Left colon (tissue), 2 donors: ENCODE measurements at regions not wholly inside any gene's neighbourhood (a gene's known extent, or its start where the extent isn't known, plus 50 kb on each side); places are given as distances from the start of the nearest gene placed in this dataset.
"Not testable (repeated sequence)": the region's sequence is repeated elsewhere in the genome, so short reads cannot be mapped to it uniquely, and the experiment has no call there.

Source experiments
- ATAC-seq: fragments of 200-7000 bp; cut with Tn5 transposase; one replicate; pipeline ENCODE4 v1.9.1; 2020; ENCODE audit warnings: mild to moderate bottlenecking, moderate library complexity
- DNase-seq, 2 donors: peaks; one replicate each; pipeline ENCODE4 v3.0.0-alpha.2; 2020
- intact Hi-C, 2 donors: fragments of 100-400 bp; cut with DNase I in 1 of 2; cut with micrococcal nuclease in 1 of 2; formaldehyde crosslinking; loops; one replicate each; pipeline versions ENCODE4 v1.11.2 to v1.14.0; 2022; cut with DNase I, micrococcal nuclease
- donor health status: DM: no; HTN: no; CAD: no.
- donor health status: DM: yes; HTN: yes; CAD: no.

GRCh38 chr1:147103416-147104155, 68.7 kb downstream of the PRKAB2 start:
- intact Hi-C loops, ATAC-seq, DNase-seq: not testable (repeated sequence)

DNA sequence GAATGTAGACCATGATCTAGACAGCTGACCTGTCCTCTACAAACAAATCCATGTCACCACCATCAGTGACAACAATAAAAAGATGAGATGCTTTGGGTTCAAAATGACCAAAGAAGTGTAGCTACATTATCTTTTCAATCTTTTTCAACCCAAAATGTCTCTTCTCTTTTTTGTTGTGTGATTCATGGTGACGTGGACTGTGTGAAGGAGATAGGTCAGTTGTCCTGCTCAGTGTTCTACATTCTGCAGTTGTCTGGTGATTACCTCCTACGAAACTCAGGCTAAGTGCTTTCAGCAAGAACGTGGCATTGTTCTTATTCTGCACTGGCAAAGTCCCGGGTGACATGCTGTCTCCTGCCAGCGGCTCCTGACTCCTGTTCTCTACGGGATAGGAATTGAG, 73.1 kb downstream of the PRKAB2 start:
- intact Hi-C loops, result no loop called here

DNA sequence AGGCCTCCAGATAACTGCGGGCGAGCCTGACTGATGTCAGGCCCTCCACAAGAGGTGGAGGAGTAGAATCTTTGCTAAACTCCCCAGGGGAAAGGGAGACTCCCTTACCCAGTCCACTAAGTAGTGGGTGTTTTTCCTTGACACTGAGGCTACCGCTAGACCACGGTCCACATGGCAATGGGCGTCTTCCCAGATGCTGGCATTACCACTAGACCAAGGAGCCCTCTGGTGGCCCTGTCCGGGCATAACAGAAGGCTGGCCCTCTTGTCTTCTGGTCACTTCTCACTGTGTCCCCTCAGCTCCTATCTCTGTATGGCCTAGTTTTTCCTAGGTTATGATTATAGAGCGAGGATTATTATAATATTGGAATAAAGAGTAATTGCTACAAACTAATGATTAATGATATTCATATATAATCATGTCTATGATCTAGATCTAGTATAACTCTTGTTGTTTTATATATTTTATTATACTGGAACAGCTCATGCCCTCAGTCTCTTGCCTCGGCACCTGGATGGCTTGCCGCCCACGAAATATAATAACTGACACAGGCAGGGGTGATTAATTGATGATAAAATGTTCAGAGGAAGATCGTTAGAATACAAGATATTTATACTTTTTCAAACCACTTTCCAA, 73.8 kb downstream of the PRKAB2 start:
- DNase-seq, result peak in 1 of 2 donors; percentile 42

More for the DNA sequence above, 73.1 kb downstream of the PRKAB2 start:
- DNase-seq (no peak), ATAC-seq (no peak)

GRCh38 chr1:147095691-147096090, 76.6 kb downstream of the PRKAB2 start:
- DNase-seq, result no peak
- intact Hi-C loops, result no loop called here

More for the DNA sequence above, 73.8 kb downstream of the PRKAB2 start:
- ATAC-seq, intact Hi-C loops: not testable (repeated sequence)

GRCh38 chr1:147091801-147092200, 80.5 kb downstream of the PRKAB2 start:
- intact Hi-C loops, result no loop called here

More at GRCh38 chr1:147095691-147096090, 76.6 kb downstream of the PRKAB2 start:
- ATAC-seq, result no peak

GRCh38 chr1:147089457-147089856, 82.8 kb downstream of the PRKAB2 start:
- intact Hi-C loops, result no loop called here
- ATAC-seq (no peak), DNase-seq (no peak)

More at GRCh38 chr1:147091801-147092200, 80.5 kb downstream of the PRKAB2 start:
- DNase-seq, result no peak
- ATAC-seq, result no peak

GRCh38 chr1:147086129-147086528, 86.1 kb downstream of the PRKAB2 start:
- DNase-seq (no peak), ATAC-seq (no peak)
- intact Hi-C loops, result no loop called here

DNA sequence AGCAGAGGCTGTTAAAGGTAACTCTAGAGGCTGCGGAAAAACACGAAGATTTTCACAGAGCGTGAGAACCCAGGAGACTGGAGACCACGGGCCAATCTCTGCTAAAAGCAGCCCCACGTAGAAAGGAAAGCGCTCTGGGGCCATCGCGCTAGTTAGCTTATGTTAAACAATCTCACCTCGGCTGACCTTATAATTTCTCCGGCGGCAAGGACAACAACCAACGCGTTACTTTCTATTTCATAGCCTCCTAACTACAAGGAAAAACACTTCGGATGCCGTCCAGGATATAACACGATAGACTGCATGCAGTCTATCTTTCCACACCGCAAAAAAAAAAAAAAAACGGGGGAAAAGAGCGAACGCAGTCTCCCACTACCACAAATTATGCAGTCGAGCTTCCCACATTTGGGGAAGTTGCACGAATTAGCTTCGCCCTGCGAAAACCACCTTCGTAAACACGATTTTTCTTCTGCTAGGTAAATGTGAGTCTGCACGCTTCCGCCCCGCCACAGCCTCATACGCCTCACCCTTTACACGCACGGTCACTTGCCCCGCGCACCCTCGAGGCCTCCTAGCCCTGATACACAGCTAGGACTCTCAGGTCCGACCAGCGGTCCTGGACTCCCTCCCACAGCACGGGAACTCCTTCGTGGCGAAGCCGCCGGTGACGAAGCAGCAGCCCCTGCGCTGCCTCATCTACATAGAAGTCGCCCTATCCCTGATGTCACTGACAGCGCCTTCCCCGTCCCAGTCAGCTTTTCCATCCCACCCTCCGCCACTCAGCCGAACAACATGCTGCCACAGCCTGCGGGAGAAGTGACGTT, 87.8 kb downstream of the PRKAB2 start:
- intact Hi-C loops, result no loop called here
- DNase-seq (peak; percentile 67 to 70), ATAC-seq (peak; percentile 88)

DNA sequence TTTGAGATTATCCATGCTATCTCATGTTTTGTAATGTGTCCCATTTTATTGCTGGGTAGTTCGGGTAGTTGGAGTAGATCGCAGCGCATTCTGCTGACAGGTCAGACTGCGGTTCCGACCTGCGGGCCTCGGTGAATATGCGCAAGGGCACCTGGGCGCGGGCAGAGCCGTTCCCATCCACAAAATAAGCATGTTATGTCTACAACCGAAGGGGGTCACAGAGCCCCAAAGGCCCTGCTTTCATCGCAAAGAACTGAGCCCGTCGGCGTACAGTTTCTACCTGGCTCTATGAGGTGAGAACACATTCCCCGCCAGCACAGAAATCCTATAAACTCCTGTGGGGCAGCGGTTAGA, 88.4 kb downstream of the PRKAB2 start:
- ATAC-seq (peak; percentile 46), DNase-seq (no peak)
- intact Hi-C loops, result no loop called here

DNA sequence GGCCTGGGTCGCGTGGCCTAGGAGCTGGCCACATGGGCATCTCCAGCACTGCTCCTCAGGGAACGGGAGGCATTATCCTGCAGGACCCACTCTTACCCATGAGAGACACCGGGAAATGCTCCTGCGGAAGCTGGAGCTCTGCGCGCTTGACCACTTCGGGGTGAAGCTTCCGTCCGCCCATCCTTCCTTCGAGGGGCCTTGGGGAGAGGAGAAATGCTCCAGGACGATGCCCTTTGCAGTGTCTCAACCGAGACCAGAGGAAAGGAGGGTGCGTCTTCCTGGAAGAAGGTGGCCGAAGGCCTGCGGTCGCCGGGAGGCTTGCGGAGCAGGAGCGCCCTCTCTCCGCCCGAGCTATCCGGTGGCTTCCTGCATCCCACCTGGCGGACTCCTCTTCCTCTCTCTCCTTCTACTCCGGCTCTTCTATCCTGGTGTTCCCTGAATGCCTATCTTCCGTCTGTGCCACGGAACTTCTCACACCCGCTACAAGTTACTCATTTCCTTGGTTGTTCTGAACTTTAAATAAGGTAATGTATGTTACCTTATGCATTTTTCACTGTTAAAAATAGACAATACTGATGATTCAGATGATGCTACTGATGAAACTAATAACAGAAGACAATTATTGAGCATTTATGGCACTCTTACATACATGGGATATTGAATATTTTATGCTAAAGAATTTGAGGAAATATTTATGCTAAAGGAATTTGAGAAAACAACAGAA, 91.4 kb downstream of the PRKAB2 start:
- DNase-seq (no peak), ATAC-seq (no peak)
- intact Hi-C loops, result no loop called here

DNA sequence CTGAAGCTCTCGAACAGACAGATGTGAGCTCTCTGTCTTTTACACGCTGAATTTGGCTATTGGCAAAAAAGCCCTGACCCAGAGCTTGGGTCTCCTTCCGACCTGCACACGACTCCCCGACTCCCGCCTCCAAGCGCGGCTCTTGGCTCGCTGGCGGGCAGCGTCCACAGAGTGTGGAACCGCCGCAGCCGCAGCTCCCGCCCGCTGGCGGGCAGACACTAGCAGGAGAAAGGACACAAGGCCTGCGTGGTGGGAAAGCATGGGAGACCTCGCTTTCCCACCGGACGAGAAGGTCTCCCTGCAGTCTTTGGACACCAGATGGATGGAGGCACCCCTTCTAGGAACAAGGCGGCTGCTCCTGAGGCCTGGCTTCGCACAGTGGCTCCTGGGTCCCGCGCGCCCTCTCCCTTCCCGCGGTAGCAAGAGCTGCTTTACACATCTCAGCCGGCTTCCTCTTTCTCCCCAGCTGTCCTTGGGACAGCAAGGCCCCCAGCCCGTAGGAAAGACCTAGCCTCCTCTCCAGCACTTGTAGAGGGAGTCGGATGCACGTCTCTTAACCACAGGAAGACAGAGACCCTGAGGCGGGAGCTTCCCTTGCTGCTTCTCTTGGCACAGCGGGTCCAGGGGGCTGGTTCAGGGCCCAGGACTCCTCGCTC, 92.1 kb downstream of the PRKAB2 start:
- DNase-seq (no peak), ATAC-seq (no peak)
- intact Hi-C loops, result no loop called here

DNA sequence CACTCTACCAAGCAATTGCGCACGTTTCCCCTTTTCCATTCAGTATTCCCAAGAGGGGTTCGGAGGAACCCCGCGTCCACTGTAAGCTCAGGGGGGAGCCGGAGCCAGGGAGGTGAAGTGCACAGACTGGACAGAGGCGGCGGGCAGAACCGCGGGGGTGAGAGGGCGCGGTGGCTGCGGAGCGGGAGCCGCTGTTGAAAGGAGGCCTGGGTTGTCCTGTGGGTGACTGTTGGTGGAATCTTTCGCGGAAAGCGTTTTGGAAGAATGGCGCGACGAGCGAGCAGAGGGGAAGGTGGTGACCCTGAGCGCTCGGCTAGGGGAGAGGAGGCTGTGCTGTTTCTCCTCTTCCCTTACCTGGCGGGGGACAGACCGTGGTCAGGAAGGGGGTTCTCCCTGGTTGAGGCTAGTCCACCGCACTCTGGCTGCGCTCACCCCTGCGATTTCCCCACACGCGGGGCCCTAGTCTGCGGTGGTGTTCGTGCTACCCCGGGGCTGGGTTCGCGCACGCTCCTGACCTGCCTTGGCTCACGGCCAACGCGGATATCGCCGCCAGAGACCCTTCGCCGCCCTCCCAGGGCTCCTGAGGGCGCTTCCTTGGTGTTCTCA, 92.8 kb downstream of the PRKAB2 start:
- ATAC-seq, result no peak
- DNase-seq, result no peak
- intact Hi-C loops, result no loop called here

- no peak for DNase-seq
- no peak for ATAC-seq
- intact Hi-C loops, result no loop called here
Measured at GRCh38 chr1:147078606-147079399, 93.5 kb downstream of the PRKAB2 start.

DNA sequence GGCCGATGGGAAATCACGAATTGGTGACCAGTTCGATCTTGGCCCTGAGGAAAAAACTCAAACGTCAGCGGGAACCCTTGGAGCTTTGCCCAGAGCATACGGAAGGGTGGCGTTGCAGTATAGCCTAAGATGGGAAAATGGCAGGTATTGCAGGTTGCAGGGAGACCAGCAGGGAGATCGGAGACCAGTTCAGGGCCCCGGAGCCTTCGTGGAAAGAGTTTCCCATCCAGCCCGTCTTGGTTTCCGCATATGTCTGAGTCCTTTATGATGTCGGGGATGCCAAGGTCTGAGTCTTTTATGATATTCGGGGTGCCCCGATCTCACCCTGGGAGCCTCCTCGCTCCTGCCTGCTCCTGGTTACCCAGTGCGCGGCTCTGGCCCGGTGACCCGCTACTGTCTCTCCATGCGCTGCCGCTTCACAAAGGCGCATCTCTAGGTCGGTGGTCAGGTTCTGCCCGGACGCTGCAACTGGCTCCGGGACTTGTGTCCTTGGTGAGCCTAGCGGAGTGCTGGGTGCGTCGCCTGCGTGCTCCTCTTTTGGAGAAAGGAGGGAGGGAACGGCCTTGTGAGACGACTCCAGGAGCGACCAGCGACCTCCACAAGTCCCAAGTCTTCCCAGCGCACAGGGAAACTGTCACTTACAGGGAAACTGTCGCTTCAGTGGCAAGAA, 94.2 kb downstream of the PRKAB2 start:
- ATAC-seq, result no peak
- DNase-seq, result no peak
- intact Hi-C loops, result no loop called here

DNA sequence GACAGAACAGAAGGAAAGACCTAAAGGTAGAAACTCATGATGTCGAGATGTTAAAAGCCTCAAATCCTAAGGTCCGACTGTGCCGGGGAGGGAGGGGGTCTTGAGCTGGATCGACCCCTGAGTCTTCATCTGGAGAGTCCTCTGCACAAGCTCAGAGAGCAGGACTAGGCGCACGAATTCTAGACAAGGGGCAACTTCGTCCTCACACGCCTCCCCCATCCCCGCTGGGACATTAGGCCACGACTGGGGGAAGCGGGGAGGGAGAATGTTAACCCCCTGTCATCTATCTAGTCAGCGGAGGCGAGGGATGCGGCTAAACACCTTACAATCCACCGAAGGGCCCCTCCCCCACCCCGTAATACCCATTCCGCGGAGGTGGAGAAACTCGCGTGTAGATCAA, 94.7 kb downstream of the PRKAB2 start:
- no peak for DNase-seq
- intact Hi-C loops, result no loop called here
- ATAC-seq, result no peak

GRCh38 chr1:147077081-147077480, 95.2 kb downstream of the PRKAB2 start:
- intact Hi-C loops, result no loop called here
- ATAC-seq (no peak), DNase-seq (no peak)

GRCh38 chr1:147076442-147076841, 95.8 kb downstream of the PRKAB2 start:
- DNase-seq, result no peak
- ATAC-seq, result no peak
- intact Hi-C loops, result no loop called here
